AG09319 (cell line): ENCODE measurements at regions not wholly inside any gene's neighbourhood (a gene's known extent, or its start where the extent isn't known, plus 50 kb on each side); places are given as distances from the start of the nearest gene placed in this dataset.

ENCODE experiments used
- DNase-seq: peaks from one replicate; pipeline ENCODE4 v3.0.0-alpha.2; 2010; ENCODE audit warnings: low read depth; ENCODE audit errors: extremely low read depth
- CTCF ChIP-seq: IDR thresholded peaks from 2 replicates; pipeline ENCODE4 v1.5.1; 2011; ENCODE audit warnings: low read depth, mild to moderate bottlenecking, inconsistent platforms, low read length, moderate library complexity

DNA sequence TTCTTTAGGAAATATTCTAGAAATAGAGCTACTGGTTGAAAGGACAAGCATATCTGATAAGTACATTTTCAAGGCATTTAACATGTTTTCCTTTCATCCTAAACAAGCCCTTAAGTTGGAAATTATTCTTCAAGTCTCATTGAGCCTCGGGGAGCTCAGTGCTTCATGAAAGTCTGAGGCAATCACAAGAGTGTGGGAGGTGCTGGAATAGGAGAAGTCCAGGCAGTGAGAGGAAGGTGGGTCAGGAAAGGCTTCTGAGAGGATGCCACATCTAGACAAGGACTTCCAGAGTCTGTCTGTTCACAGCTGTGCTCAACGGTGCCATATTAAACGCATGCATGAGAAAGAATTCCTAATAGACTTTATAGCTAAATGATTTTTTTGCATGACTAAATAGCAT is 69.8 kb downstream of the CD83 start:
- TF ChIP-seq CTCF = no peak
- no peak for DNase-seq

- TF ChIP-seq CTCF = no peak
- no peak for DNase-seq
Measured at GRCh38 chr6:14189074-14189473, 71.5 kb downstream of the CD83 start.

- TF ChIP-seq CTCF = no peak
- no peak for DNase-seq
Measured at GRCh38 chr6:14190191-14190928, 72.8 kb downstream of the CD83 start.

DNA sequence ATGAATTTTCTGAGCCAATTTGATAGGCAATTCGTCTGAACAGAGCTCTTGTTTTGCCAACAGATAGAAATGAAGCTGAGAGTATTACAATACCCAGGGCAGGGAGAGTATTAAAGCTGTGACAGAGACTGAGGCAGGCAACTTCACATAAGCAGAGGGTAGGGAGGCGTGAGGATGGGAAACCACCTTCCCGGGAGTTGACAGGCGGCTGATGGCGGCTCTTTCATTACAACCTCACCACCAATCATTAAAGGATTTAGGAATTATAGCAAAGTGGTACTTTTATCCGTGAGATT is 73.3 kb downstream of the CD83 start:
- no peak for DNase-seq
- TF ChIP-seq CTCF = no peak

- DNase-seq = no peak
- TF ChIP-seq CTCF = no peak
Measured at GRCh38 chr6:14191761-14192160, 74.2 kb downstream of the CD83 start.

GRCh38 chr6:14192216-14192788 is 74.7 kb downstream of the CD83 start:
- DNase-seq = no peak
- TF ChIP-seq CTCF = peak; percentile 1

GRCh38 chr6:14193524-14193923 is 76.0 kb downstream of the CD83 start:
- TF ChIP-seq CTCF = no peak
- no peak for DNase-seq
